Bone marrow (tissue), 2 donors: ENCODE measurements at regions not wholly inside any gene's neighbourhood (a gene's known extent, or its start where the extent isn't known, plus 50 kb on each side); places are given as distances from the start of the nearest gene placed in this dataset.
"Not testable (repeated sequence)": the region's sequence is repeated elsewhere in the genome, so short reads cannot be mapped to it uniquely, and the experiment has no call there.

Experiments used
- DNase-seq, 2 donors: peaks; one replicate each; lab custom pipeline; 2025; lab: John Stamatoyannopoulos, UW

GRCh38 chr9:87049929-87050608, 102.8 kb upstream of the GAS1 start:
- DNase-seq: not testable (repeated sequence)

- no peak for DNase-seq
Observed at GRCh38 chr9:87054999-87055686, 107.8 kb upstream of the GAS1 start.

- no peak for DNase-seq
Observed at GRCh38 chr9:87059772-87060171, 112.5 kb upstream of the GAS1 start.

GRCh38 chr9:87062746-87063145, 115.4 kb upstream of the GAS1 start:
- no peak for DNase-seq

GRCh38 chr9:87063246-87063645, 115.9 kb upstream of the GAS1 start:
- DNase-seq: no peak

- DNase-seq: no peak
Observed at GRCh38 chr9:87063871-87064270, 116.6 kb upstream of the GAS1 start.

- DNase-seq: no peak
Observed at GRCh38 chr9:87064311-87064710, 117.0 kb upstream of the GAS1 start.

GRCh38 chr9:87065981-87066380, 118.7 kb upstream of the GAS1 start:
- no peak for DNase-seq

- DNase-seq: no peak
Observed at GRCh38 chr9:87067426-87067825, 120.1 kb upstream of the GAS1 start.

GRCh38 chr9:87068177-87068840, 121.0 kb upstream of the GAS1 start:
- DNase-seq: no peak

GRCh38 chr9:87069690-87070089, 122.4 kb upstream of the GAS1 start:
- no peak for DNase-seq

- no peak for DNase-seq
Observed at GRCh38 chr9:87070336-87070735, 123.0 kb upstream of the GAS1 start.

GRCh38 chr9:87071473-87071872, 124.2 kb upstream of the GAS1 start:
- no peak for DNase-seq

- no peak for DNase-seq
Observed at GRCh38 chr9:87073692-87074091, 126.4 kb upstream of the GAS1 start.

- DNase-seq: no peak
Observed at GRCh38 chr9:87075537-87075936, 128.2 kb upstream of the GAS1 start.

- DNase-seq: no peak
Observed at GRCh38 chr9:87076825-87077224, 129.5 kb upstream of the GAS1 start.

GRCh38 chr9:87077986-87078385, 130.7 kb upstream of the GAS1 start:
- no peak for DNase-seq

GRCh38 chr9:87080512-87081264, 133.4 kb upstream of the GAS1 start:
- no peak for DNase-seq

GRCh38 chr9:87081503-87081902, 134.2 kb upstream of the GAS1 start:
- no peak for DNase-seq

GRCh38 chr9:87083986-87084385, 136.7 kb upstream of the GAS1 start:
- DNase-seq: no peak

- DNase-seq: no peak
Observed at GRCh38 chr9:87084407-87084806, 137.1 kb upstream of the GAS1 start.

GRCh38 chr9:87085073-87085472, 137.8 kb upstream of the GAS1 start:
- DNase-seq: no peak

- DNase-seq: no peak
Observed at GRCh38 chr9:87085521-87085920, 138.2 kb upstream of the GAS1 start.
